A549 (cell line): ENCODE measurements at regions not wholly inside any gene's neighbourhood (a gene's known extent, or its start where the extent isn't known, plus 50 kb on each side); places are given as distances from the start of the nearest gene placed in this dataset.

Experiments
- ATAC-seq, 2 experiments: fragments of 200-7000 bp in 1 of 2; fragments of >200 bp in 1 of 2; cut with Nextera tagmentation in 1 of 2; cut with Tn5 transposase in 1 of 2; 3 replicates each; pipeline versions ENCODE4 v1.8.0 to v1.9.1; 2018 to 2020; ENCODE audit warnings: mild to moderate bottlenecking in 1 of 2, moderate library complexity in 1 of 2
- CTCF ChIA-PET: fragments of 300-600 bp; sonication (Branson Sonifier 250); formaldehyde crosslinking; extraction: SDS; loops from one replicate; lab custom pipeline; 2021; ENCODE audit warnings: antibody characterized with exemption, inconsistent platforms; lab: Yijun Ruan, JAX
- POLR2A ChIA-PET: fragments of 350-600 bp; formaldehyde crosslinking; extraction: SDS; loops from one replicate; lab custom pipeline; 2021; ENCODE audit warnings: antibody characterized with exemption, inconsistent platforms; lab: Yijun Ruan, JAX
- DNase-seq, 2 experiments: peaks; one replicate each; pipeline versions ENCODE4 v3.0.0 to v3.0.0-alpha.2; 2011 to 2016; ENCODE audit warnings: low read depth in 1 of 2, low spot score in 1 of 2
- FAIRE-seq: peaks from 2 replicates; lab custom pipeline; 2011; peaks lifted over from hg19 to GRCh38; lab: Jason Lieb, UNC
- H3K27ac ChIP-seq, 2 experiments: fragments of >200 bp; sonication (Bioruptor Twin); formaldehyde crosslinking; 3 replicates each; pipeline ENCODE4 v1.5.1; 2016 to 2017
- H3K4me1 ChIP-seq: fragments of >200 bp; sonication (Bioruptor Twin); formaldehyde crosslinking; 3 replicates; pipeline ENCODE4 v1.6.1; 2016
- H3K4me2 ChIP-seq: fragments of >200 bp; sonication (Bioruptor Twin); formaldehyde crosslinking; 3 replicates; pipeline ENCODE4 v1.6.1; 2016
- H3K4me3 ChIP-seq: fragments of >200 bp; sonication (Bioruptor Twin); formaldehyde crosslinking; 3 replicates; pipeline ENCODE4 v1.5.1; 2016
- H3K9me3 ChIP-seq: fragments of >200 bp; sonication (Bioruptor Twin); formaldehyde crosslinking; 3 replicates; pipeline ENCODE4 v1.6.1; 2016
- CBX2 ChIP-seq: fragments of 200-600 bp; sonication (generic); IDR thresholded peaks from 2 replicates; pipeline ENCODE4 v1.6.1; 2016; ENCODE audit warnings: low read depth, mild to moderate bottlenecking, borderline replicate concordance
- CBX8 ChIP-seq: fragments of 200-600 bp; sonication (generic); IDR thresholded peaks from 2 replicates; pipeline ENCODE4 v1.6.1; 2016
- CHD2 ChIP-seq: fragments of 150-350 bp; IDR thresholded peaks from 2 replicates; pipeline ENCODE4 v1.6.1; 2014; ENCODE audit warnings: low read length; ENCODE audit not compliant: partially characterized antibody
- CHD4 ChIP-seq: fragments of 200-600 bp; sonication (generic); IDR thresholded peaks from 2 replicates; pipeline ENCODE4 v1.6.1; 2016; ENCODE audit warnings: antibody characterized with exemption, mild to moderate bottlenecking, borderline replicate concordance
- CTCF ChIP-seq: fragments of >200 bp; sonication (Bioruptor Twin); formaldehyde crosslinking; IDR thresholded peaks from 3 replicates; pipeline ENCODE4 v1.5.1; 2016
- E2F6 ChIP-seq: IDR thresholded peaks from 2 replicates; pipeline ENCODE4 v1.6.1; 2012; ENCODE audit warnings: low read depth, borderline replicate concordance
- EHMT2 ChIP-seq: fragments of 200-600 bp; sonication (generic); IDR thresholded peaks from 2 replicates; pipeline ENCODE4 v1.6.1; 2016; ENCODE audit warnings: antibody characterized with exemption, low read depth, mild to moderate bottlenecking, moderate library complexity
- ELK1 ChIP-seq: fragments of 150-350 bp; IDR thresholded peaks from 2 replicates; pipeline ENCODE4 v1.6.1; 2014; ENCODE audit warnings: low read depth, mild to moderate bottlenecking, low read length
- FOSL2 ChIP-seq, 2 experiments: fragments of 450-650 bp in 1 of 2; fragments of >200 bp in 1 of 2; sonication (Bioruptor Twin) in 1 of 2; formaldehyde crosslinking; IDR thresholded peaks; 2 replicates each; pipeline versions ENCODE4 v1.5.0 to v1.6.1; 2016 to 2020; ENCODE audit warnings: mild to moderate bottlenecking in 1 of 2, moderate library complexity in 1 of 2
- FOXS1 ChIP-seq: fragments of 250-450 bp; sonication (Bioruptor Pico); IDR thresholded peaks from 2 replicates; pipeline ENCODE4 v1.5.0; 2020; ENCODE audit warnings: mild to moderate bottlenecking, moderate library complexity
- HDAC2 ChIP-seq: fragments of 200-600 bp; sonication (generic); IDR thresholded peaks from 2 replicates; pipeline ENCODE4 v1.6.1; 2016
- HEYL ChIP-seq: fragments of 250-450 bp; sonication (Bioruptor Pico); IDR thresholded peaks from 2 replicates; pipeline ENCODE4 v1.8.0; 2021; ENCODE audit warnings: mild to moderate bottlenecking, moderate library complexity
- HMGXB4 ChIP-seq: fragments of 250-450 bp; sonication (Bioruptor Pico); IDR thresholded peaks from 2 replicates; pipeline ENCODE4 v1.5.0; 2021; ENCODE audit warnings: mild to moderate bottlenecking, moderate library complexity, borderline replicate concordance
- HOXA7 ChIP-seq: fragments of 250-450 bp; sonication (Bioruptor Pico); IDR thresholded peaks from 2 replicates; pipeline ENCODE4 v1.5.0; 2020; ENCODE audit warnings: mild to moderate bottlenecking, moderate library complexity
- HOXB5 ChIP-seq: fragments of 250-450 bp; sonication (Bioruptor Pico); IDR thresholded peaks from 2 replicates; pipeline ENCODE4 v1.5.0; 2020; ENCODE audit warnings: mild to moderate bottlenecking, moderate library complexity
- KDM5A ChIP-seq: fragments of 200-600 bp; sonication (generic); IDR thresholded peaks from 2 replicates; pipeline ENCODE4 v1.6.1; 2016; ENCODE audit warnings: antibody characterized with exemption, mild to moderate bottlenecking
- MAZ ChIP-seq: fragments of 150-350 bp; IDR thresholded peaks from 2 replicates; pipeline ENCODE4 v1.6.1; 2014; ENCODE audit warnings: antibody characterized with exemption, low read depth, low read length, borderline replicate concordance
- MYC ChIP-seq: IDR thresholded peaks from 2 replicates; pipeline ENCODE4 v1.6.1; 2012; ENCODE audit warnings: mild to moderate bottlenecking, inconsistent platforms, low read length, improper control_type of control experiment, borderline replicate concordance
- NFE2L2 ChIP-seq: fragments of 150-350 bp; conservative IDR thresholded peaks from 2 replicates; pipeline ENCODE4 v1.6.1; 2014; ENCODE audit warnings: low read length
- NR3C1 ChIP-seq: fragments of >200 bp; sonication (Bioruptor Twin); formaldehyde crosslinking; IDR thresholded peaks from 3 replicates; pipeline ENCODE4 v1.6.1; 2017
- PHF8 ChIP-seq: fragments of 200-600 bp; sonication (generic); IDR thresholded peaks from 2 replicates; pipeline ENCODE4 v1.6.1; 2016; ENCODE audit warnings: low read depth, mild to moderate bottlenecking, antibody characterized with exemption, moderate library complexity, borderline replicate concordance
- RCOR1 ChIP-seq: fragments of 150-350 bp; IDR thresholded peaks from 2 replicates; pipeline ENCODE4 v1.6.1; 2014; ENCODE audit warnings: antibody characterized with exemption, low read length, low read depth
- RNF2 ChIP-seq: fragments of 200-600 bp; sonication (generic); IDR thresholded peaks from 2 replicates; pipeline ENCODE4 v1.6.1; 2016; ENCODE audit warnings: low read depth, mild to moderate bottlenecking, antibody characterized with exemption, moderate library complexity, borderline replicate concordance
- SREBF2 ChIP-seq: fragments of 450-650 bp; IDR thresholded peaks from 2 replicates; pipeline ENCODE4 v1.6.1; 2014; ENCODE audit warnings: mild to moderate bottlenecking, moderate library complexity
- ZSCAN20 ChIP-seq: fragments of 250-450 bp; sonication (Bioruptor Pico); IDR thresholded peaks from 2 replicates; pipeline ENCODE4 v1.8.0; 2022; ENCODE audit warnings: mild to moderate bottlenecking, moderate library complexity
- WGBS: methylation state at CpG from one replicate; pipeline ENCODE4 v1.1.6; 2017; ENCODE audit errors: missing lambda C conversion rate; 5-methylcytosine and 5-hydroxymethylcytosine counted together

GRCh38 chr12:34372003-34372402 lies 349.7 kb downstream of the ALG10 start:
- FAIRE-seq: no peak
- ChIA-PET CTCF (no interaction called here), POLR2A (no interaction called here)
- no peak for ATAC-seq
- Histone ChIP-seq H3K27ac (no peak overlapping the region), H3K4me1 (no peaks in the 10 kb centered on the region), H3K4me2 (no peak overlapping the region), H3K9me3 (no peaks in the 10 kb centered on the region), H3K4me3 (no peak overlapping the region)
- no peak for TF ChIP-seq CBX2
- TF ChIP-seq RCOR1: no peak
- no peak for TF ChIP-seq CHD2
- TF ChIP-seq KDM5A: no peak
- TF ChIP-seq HMGXB4 (CRISPR knock-in tag): no peak
- no peak for TF ChIP-seq CBX8
- TF ChIP-seq HEYL (CRISPR knock-in tag): no peak
- TF ChIP-seq RNF2: no peak
- no peak for TF ChIP-seq NR3C1
- TF ChIP-seq ELK1: no peak
- no peak for TF ChIP-seq SREBF2
- no peak for TF ChIP-seq NFE2L2
- no peak for TF ChIP-seq PHF8
- DNase-seq: no peak
- whole genome bisulfite sequencing: 2% methylated on average over 15 of the region's 21 CpGs

GRCh38 chr12:34373926-34374325 lies 351.6 kb downstream of the ALG10 start:
- Histone ChIP-seq H3K9me3 (no peaks in the 10 kb centered on the region), H3K4me1 (no peaks in the 10 kb centered on the region), H3K4me2 (no peak overlapping the region), H3K27ac (no peak overlapping the region), H3K4me3 (no peak overlapping the region)
- CTCF ChIA-PET: no interaction called here
- FAIRE-seq (no peak), ATAC-seq (no peak), DNase-seq (no peak)
- 26% methylated on average over 25 of the region's 25 CpGs for WGBS
- POLR2A ChIA-PET: no interaction called here
- TF ChIP-seq CBX2 (no peak), CHD4 (no peak), HDAC2 (no peak), FOXS1 (CRISPR knock-in tag) (no peak), E2F6 (no peak), ZSCAN20 (CRISPR knock-in tag) (no peak), CHD2 (no peak), MYC (no peak), MAZ (no peak), HOXA7 (no peak), FOSL2 (IDR thresholded peaks at IDR 0.05) (no peak), FOSL2 (CRISPR knock-in tag; IDR thresholded peaks at IDR 0.05) (no peak), EHMT2 (no peak), HOXB5 (CRISPR knock-in tag) (no peak), CTCF (no peak)
